ENCODE measurements at regions not wholly inside any gene's neighbourhood (a gene's known extent, or its start where the extent isn't known, plus 50 kb on each side); places are given as distances from the start of the nearest gene placed in this dataset.

DNA sequence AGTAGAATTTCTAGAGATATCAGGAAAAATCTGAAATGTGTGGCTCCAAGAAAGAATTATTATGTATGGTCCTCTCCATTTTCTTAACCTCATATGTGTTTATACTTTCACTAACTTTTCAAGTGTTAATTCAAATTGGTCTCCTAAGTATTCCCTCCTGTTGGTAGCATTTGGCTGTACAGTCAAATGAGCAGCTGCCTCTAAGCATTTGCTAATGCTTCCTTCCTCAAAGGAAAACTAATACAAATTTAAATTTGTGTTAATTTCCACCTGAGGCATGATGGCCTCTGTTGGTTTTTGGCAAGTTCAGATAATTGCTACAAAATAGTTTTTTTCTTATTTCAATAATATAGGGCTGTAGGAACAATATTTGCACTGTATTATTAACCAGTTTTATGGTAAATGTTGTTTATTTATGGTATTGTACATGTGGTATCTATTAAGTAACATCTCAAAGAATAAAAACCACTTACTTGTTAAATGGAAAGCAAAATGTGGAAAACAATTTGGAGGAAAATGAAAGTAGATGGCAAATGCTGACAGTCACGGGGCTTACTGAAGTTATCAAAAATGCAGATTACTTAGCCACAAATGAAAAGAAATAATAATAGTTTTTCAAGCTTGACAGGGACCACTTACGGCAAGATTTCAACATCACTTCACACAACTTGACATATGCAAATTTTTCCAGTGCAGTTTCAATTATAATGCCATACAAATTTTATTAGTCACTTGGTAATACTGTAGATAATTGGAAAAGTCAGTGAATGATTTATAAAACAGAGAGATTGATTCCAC is 299.3 kb upstream of the MEOX2 start:
- DNase-seq: no peak

DNA sequence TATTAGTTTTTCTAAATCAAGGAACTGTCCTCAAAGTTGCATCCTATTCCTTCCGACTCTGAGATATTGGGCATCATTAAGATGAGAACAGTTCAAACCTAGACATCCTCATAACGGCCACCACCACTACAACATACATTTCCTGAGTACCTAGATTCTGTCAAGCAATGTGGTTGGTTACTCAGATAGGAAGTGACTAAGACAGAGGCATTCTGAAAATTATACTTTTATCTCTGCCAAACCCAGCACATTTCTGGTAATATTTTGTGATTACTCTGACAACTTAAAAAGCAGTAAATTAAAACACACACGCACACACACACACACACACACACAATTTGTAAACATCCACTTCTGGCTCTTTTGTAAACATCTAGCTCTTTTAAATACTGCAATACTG is 291.2 kb upstream of the MEOX2 start:
- DNase-seq: no peak

DNA sequence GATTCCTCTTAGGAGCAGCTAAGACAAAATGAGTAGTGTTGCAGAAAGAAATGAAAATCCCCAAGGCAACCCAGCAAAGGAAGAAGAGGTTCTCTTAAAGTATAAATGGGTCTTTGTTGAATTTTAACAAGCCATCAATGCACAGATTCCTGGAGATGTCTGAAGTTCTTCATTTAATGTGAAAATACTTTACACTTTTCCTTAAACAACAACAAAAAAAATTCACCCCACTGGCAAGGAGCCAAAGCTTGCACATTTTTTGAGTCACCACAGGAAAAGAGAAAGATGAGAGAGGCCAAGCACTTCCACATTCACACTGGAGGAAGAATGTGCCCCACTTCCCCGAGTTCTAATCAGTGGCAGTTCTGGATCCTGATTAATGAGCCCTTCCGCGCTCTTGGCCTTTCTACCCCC is 286.4 kb upstream of the MEOX2 start:
- no peak for DNase-seq

DNA sequence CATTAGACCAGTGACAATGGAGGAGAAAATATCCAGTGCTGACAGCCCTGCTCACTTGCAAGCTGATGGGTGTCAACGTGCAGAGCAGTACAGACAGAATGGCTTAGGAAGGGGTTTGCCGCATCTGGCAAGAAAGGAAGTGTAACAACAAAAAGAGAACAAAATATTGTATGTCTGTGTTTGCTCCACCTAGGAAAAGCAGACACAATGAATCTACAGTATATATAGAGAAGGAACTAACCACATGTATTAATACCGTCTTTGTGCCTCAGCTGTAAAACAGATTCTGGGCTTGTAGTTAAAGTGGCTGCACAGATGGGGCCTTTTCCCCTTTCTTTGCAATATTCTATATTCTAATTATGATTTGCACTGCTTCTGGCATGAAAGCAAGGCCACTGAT is 281.1 kb upstream of the MEOX2 start:
- DNase-seq: no peak

DNA sequence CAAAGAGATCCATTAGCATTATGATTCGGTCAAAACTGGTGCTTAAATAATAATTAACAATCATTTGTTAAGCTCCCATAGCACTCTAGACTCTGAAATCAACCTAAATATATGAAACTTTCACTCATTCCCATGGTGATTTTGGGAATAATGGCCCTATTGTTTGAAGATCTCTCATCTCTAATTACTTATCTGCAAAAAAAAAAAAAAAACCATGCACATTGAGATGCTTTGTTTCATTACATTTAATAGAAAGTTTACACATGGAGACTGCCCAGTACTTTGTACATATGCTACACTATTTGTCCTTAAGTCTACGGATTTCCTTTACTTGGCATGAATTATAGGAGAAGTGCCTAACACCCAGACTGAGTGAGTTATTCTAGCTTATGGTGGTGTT is 280.6 kb upstream of the MEOX2 start:
- DNase-seq: no peak

GRCh38 chr7:15963206-15963605 is 276.7 kb upstream of the MEOX2 start:
- no peak for DNase-seq

DNA sequence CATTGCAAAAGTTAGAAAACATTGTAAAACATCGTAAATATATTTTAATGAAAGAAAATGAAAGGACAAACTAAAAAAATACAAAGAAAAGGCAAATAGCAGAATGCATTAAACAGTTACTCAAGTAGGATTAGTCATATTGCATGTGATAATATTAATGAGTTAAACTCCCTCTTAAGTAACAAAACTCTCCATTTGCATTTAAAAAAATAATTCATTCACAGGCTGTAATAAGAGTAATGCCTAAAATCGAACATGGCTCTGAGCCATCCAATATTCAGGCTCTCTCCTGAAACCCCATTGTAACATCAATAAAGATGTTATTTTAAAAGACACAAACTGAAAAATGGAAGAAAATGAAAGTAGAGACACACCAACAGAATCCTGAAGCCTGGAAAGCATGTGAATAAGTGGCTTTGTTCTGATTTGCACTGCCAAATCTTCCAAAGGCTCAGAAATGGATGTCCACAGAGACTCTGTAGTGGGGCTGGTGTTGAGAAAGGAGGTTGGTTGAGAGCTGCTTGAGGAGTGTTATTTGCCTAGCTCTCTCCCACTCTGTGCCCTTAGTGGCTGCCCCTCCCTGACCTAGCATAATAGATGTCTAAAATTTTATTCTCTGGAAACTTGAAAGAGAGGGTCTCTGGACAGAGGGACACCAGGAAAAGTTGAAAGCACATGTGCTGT is 268.3 kb upstream of the MEOX2 start:
- no peak for DNase-seq

DNA sequence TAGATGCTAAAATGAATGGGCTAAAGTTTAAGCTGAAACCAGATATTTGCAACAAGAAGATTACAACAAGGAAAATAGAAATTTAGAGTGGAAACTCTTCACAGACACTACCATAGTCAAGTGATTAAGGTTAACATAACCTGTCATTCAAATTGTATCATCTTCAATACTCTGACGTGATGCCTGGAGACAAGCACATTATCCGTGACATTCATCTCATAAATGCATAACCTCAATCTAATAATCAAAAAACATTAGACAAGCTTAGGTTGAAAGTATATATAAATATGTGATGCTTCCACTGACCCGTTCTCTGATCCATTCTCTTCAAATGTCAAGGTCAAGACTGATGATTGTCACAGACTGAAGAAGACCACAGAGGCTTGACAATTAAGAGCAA is 263.8 kb upstream of the MEOX2 start:
- no peak for DNase-seq

GRCh38 chr7:15947754-15948153 is 261.3 kb upstream of the MEOX2 start:
- DNase-seq: no peak

DNA sequence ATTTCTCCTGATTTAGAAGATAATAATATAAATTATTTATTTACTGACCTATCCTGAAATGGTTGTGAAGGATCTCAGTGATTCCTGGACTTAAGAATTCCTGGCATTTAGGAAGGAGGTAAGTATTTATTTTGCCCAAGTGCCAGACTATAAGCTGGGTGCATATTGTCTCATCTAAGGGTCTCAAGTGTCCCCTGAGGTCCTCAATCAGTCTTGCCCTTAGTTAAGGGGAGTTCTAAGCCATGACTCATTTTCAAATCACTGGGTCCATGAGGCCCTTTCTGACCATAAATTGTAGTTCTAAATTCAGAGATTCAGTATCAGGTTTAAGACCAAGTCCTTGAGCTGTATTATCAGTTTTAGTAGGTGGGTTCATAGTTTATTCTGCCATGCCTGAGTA is 251.6 kb upstream of the MEOX2 start:
- no peak for DNase-seq

DNA sequence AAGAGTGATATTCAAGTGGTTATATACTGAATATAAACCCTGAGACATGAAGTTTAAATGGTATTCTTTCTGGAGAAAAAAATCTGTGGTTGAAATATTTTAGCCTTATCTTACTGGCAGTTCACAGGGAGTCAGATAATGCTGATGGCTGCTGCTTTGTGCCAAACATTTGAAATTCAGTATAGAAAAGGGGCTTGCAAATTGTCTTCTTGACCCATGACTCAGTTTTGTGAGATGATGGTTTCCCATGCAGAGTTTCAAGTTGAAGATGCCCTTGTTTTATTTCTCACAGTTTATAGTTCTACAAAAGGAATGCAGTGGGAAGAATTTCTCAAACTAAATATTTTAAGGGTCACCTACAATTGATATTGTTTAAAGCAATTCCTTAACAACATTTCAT is 251.1 kb upstream of the MEOX2 start:
- DNase-seq: no peak

GRCh38 chr7:15936991-15937390 is 250.5 kb upstream of the MEOX2 start:
- DNase-seq: no peak

- no peak for DNase-seq
Measured at GRCh38 chr7:15932318-15932717, 245.8 kb upstream of the MEOX2 start.

GRCh38 chr7:15929411-15929810 is 242.9 kb upstream of the MEOX2 start:
- no peak for DNase-seq

DNA sequence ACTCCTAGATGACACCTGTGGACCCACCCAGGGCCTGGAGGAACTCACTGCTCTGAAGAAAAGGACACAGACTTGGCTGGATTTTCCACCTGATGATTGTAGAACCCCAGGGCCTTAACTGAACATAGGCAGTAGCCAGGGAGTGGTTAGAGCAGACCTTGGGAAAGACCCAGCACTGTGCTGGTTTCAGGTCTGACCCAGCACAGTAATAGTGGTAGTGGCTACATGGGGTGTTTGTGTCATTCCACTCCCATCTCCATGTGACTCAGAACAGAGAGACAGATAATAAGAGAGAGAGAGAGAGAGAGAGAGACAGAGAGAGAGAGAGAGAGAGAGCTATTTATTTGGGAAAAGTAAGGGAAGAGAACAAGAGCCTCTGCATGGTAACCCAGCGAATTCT is 239.1 kb upstream of the MEOX2 start:
- no peak for DNase-seq

DNA sequence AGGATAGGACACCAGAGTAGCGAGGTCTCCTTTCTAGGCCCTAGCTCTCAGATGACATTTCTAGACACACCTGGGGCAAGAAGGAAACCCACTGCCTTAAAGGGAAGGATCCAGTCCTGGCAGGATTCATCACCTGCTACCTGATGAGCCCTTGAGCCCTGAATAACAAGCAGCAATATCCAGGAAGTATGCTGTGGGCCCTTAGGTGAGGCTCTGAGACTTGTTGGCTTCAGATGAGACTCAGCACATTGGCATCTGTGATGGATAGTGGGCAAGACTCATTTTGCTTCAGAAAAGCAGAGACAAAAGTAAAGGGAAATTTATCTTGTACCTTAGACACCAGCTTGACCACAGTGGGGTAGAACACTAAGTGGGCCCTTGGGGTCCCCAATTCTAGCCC is 238.4 kb upstream of the MEOX2 start:
- no peak for DNase-seq

GRCh38 chr7:15922002-15922401 is 235.5 kb upstream of the MEOX2 start:
- DNase-seq: no peak

DNA sequence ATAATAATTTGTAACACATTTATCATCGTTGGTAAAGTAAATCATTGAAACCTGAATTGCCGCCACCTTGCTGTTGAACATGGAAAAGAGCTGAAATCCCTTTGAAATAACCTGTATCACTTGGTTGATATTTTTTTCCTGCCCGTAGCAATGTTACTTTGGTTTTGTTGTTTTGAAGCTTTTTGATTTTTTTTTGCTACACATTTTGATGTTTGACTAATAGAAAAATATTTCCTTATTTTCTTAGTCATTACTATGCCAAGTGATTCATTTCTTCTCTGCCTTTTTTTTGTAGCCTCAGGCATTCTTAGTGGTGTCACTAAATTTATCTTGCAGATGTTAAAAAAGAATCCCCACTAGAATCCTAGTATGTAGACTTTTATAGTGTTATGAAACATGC is 235.1 kb upstream of the MEOX2 start:
- no peak for DNase-seq

- DNase-seq: no peak
Measured at GRCh38 chr7:15920953-15921352, 234.5 kb upstream of the MEOX2 start.

DNA sequence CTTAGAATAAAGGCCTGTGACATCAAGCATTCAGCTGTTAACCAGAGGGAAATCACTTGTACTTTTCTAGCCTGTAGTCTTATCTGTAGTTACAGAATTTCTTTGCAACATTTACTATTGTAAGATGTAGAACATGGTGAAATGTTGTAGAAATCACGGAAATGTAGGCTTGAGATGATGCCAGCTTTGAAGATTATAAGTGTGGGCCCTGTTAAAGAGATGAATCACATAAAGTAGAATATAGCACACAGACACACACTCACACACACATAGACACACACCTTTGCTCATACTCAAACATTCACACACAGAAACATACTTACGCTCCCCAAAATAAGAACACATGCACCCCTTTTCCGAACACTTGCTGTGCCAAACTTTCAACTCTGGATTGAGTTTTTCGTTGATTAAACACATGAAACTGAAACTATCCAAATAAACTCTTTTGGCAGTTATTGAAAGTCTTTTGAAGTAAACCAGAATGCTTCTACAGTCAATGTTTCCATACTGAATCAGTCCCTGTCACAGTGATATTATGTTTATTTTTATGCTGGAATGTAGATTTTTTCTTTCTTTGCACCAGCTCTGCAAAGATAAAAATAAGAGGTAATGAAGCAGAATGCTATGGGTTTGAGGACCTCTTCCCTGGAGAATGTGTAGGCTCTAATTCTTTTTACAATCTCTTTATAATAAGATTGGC is 230.3 kb upstream of the MEOX2 start:
- no peak for DNase-seq

- DNase-seq: no peak
Measured at GRCh38 chr7:15915686-15916293, 229.3 kb upstream of the MEOX2 start.

- no peak for DNase-seq
Measured at GRCh38 chr7:15914611-15915010, 228.1 kb upstream of the MEOX2 start.

- no peak for DNase-seq
Measured at GRCh38 chr7:15906436-15906835, 220.0 kb upstream of the MEOX2 start.
